K562 (cell line): ENCODE measurements at regions not wholly inside any gene's neighbourhood (a gene's known extent, or its start where the extent isn't known, plus 50 kb on each side); places are given as distances from the start of the nearest gene placed in this dataset.

Experiments used
- ATAC-seq: fragments of 200-7000 bp; cut with Tn5 transposase; 3 replicates; pipeline ENCODE4 v1.9.1; 2020; ENCODE audit warnings: moderate library complexity
- BruUV-seq: library from RNA; stranded (reverse); fragments of 400-500 nt; replicated peaks from 2 replicates; lab custom pipeline; 2021; lab: Mats Ljungman, UMichigan
- CTCF ChIA-PET: fragments of 300-600 bp; formaldehyde crosslinking; extraction: SDS; loops from one replicate; lab custom pipeline; 2021; ENCODE audit warnings: low intra/inter-chr PET ratio; lab: Yijun Ruan, JAX
- POLR2A ChIA-PET: fragments of 300-600, 350-650 bp; sonication (Branson Sonifier 250); formaldehyde crosslinking; extraction: SDS; loops from one replicate; lab custom pipeline; 2021; ENCODE audit warnings: antibody characterized with exemption, inconsistent platforms; lab: Yijun Ruan, JAX
- DNase-seq, 4 experiments: peaks; one replicate each; pipeline versions ENCODE4 v3.0.0 to v3.0.0-alpha.2; 2011 to 2018; ENCODE audit warnings: low spot score in 3 of 4, mixed read lengths in 3 of 4; ENCODE audit errors: extremely low read depth in 1 of 4
- FAIRE-seq: peaks from 2 replicates; lab custom pipeline; 2011; peaks lifted over from hg19 to GRCh38; lab: Jason Lieb, UNC
- H2AFZ ChIP-seq: 2 replicates; pipeline ENCODE4 v1.6.0; 2011; ENCODE audit warnings: low read depth, low read length, control low read depth, inconsistent platforms
- H3K27ac ChIP-seq: fragments of 200-600 bp; 3 replicates; pipeline ENCODE4 v1.8.0; 2011; ENCODE audit warnings: low read depth, mild to moderate bottlenecking, control low read depth, inconsistent platforms, low read length, moderate library complexity, mixed read lengths; ENCODE audit errors: extremely low read depth
- H3K27me3 ChIP-seq, 2 experiments: fragments of 300-600 bp in 1 of 2; 2 replicates in 1 of 2; 3 replicates in 1 of 2; pipeline versions ENCODE4 v1.6.0 to v1.8.0; 2011; ENCODE audit warnings: inconsistent platforms in 2 of 2, low read length in 2 of 2, mild to moderate bottlenecking in 1 of 2, mixed read lengths in 1 of 2, moderate library complexity in 1 of 2; ENCODE audit not compliant: control insufficient read depth in 2 of 2, insufficient read depth in 2 of 2
- H3K36me3 ChIP-seq: fragments of 300-600 bp; 3 replicates; pipeline ENCODE4 v1.8.0; 2011; ENCODE audit warnings: mild to moderate bottlenecking, low read length, inconsistent platforms; ENCODE audit not compliant: control insufficient read depth, insufficient read depth
- H3K4me1 ChIP-seq, 2 experiments: fragments of 200-600 bp in 1 of 2; replicated peaks in 1 of 2; 2 replicates in 1 of 2; 3 replicates in 1 of 2; pipeline versions ENCODE4 v1.5.1 to v1.8.0; 2011; ENCODE audit warnings: inconsistent platforms in 2 of 2, low read length in 2 of 2, mild to moderate bottlenecking in 1 of 2, mixed read lengths in 1 of 2, moderate library complexity in 1 of 2; ENCODE audit not compliant: control insufficient read depth in 2 of 2, insufficient read depth in 2 of 2
- H3K4me2 ChIP-seq: 2 replicates; pipeline ENCODE4 v1.6.1; 2011; ENCODE audit warnings: low read length, control low read depth, inconsistent platforms, mixed read lengths; ENCODE audit not compliant: insufficient read depth
- H3K4me3 ChIP-seq: fragments of 200-600 bp; sonication (generic), shearing (Covaris generic); 2 replicates; pipeline ENCODE4 v1.5.1; 2016; ENCODE audit warnings: control low read depth, inconsistent platforms
- H3K79me2 ChIP-seq: fragments of 200-600 bp; 3 replicates; pipeline ENCODE4 v1.8.0; 2011; ENCODE audit warnings: low read length, inconsistent platforms; ENCODE audit not compliant: control insufficient read depth, insufficient read depth
- H3K9ac ChIP-seq, 2 experiments: 2 replicates each; pipeline versions ENCODE4 v1.6.0 to v1.6.1; 2011; ENCODE audit warnings: low read depth in 2 of 2, low read length in 2 of 2, control low read depth in 1 of 2, inconsistent platforms in 1 of 2, mild to moderate bottlenecking in 1 of 2, mixed read lengths in 1 of 2; ENCODE audit not compliant: insufficient read depth in 1 of 2
- H3K9me1 ChIP-seq: one replicate; pipeline ENCODE4 v1.6.0; 2011; ENCODE audit warnings: inconsistent platforms, mild to moderate bottlenecking, low read length, moderate library complexity; ENCODE audit not compliant: control insufficient read depth, insufficient read depth
- H3K9me3 ChIP-seq: replicated peaks from 2 replicates; pipeline ENCODE4 v1.5.1; 2011; ENCODE audit warnings: low read depth, low read length, inconsistent platforms; ENCODE audit not compliant: control insufficient read depth, insufficient read depth
- H4K20me1 ChIP-seq: replicated peaks from 2 replicates; pipeline ENCODE4 v1.6.1; 2011; ENCODE audit warnings: low read length, inconsistent platforms, mixed read lengths; ENCODE audit not compliant: control insufficient read depth, insufficient read depth
- HDAC1 ChIP-seq, 2 experiments: fragments of 450-650 bp; IDR thresholded peaks; 2 replicates each; pipeline ENCODE4 v1.6.1; 2016 to 2017; ENCODE audit warnings: inconsistent platforms in 1 of 2, mild to moderate bottlenecking in 1 of 2, moderate library complexity in 1 of 2
- HLTF ChIP-seq: fragments of 450-650 bp; IDR thresholded peaks from 2 replicates; pipeline ENCODE4 v1.6.1; 2016
- RAD21 ChIP-seq, 2 experiments: fragments of 250-450 bp in 1 of 2; fragments of 450-650 bp in 1 of 2; sonication (Bioruptor Pico) in 1 of 2; formaldehyde crosslinking in 1 of 2; IDR thresholded peaks in 1 of 2; conservative IDR thresholded peaks in 1 of 2; 2 replicates each; pipeline versions ENCODE4 v1.4.0 to v1.8.0; 2020 to 2022; ENCODE audit warnings: mild to moderate bottlenecking in 2 of 2, moderate library complexity in 1 of 2
- SMC3 ChIP-seq: conservative IDR thresholded peaks from 2 replicates; pipeline ENCODE4 v1.6.1; 2011; ENCODE audit warnings: low read depth, low read length, improper control_type of control experiment; ENCODE audit not compliant: insufficient read depth
- TBP ChIP-seq: optimal IDR thresholded peaks from 2 replicates; pipeline ENCODE3; 2011; ENCODE audit warnings: low read depth, low read length, improper control_type of control experiment
- ZNF124 ChIP-seq: sonication (generic); formaldehyde crosslinking; IDR thresholded peaks from 2 replicates; pipeline ENCODE4 v1.8.1; 2022; ENCODE audit warnings: missing genetic modification reagents
- ZNF785 ChIP-seq: fragments of 250-450 bp; sonication (Bioruptor Pico); IDR thresholded peaks from 2 replicates; pipeline ENCODE4 v1.4.0; 2020; ENCODE audit warnings: mild to moderate bottlenecking
- WGBS: fragments of 100-300 bp; shearing (Covaris generic); methylation state at CpG from one replicate; pipeline ENCODE4 v1.1.6; 2016; ENCODE audit warnings: low coverage, mixed read lengths; ENCODE audit not compliant: insufficient coverage; ENCODE audit errors: missing lambda C conversion rate; 5-methylcytosine and 5-hydroxymethylcytosine counted together
- in situ Hi-C: fragments of 300-500 bp; cut with MboI; formaldehyde crosslinking; loops from 4 replicates; pipeline ENCODE4 v1.15.0; 2018; ENCODE audit warnings: inconsistent platforms, mixed read lengths
- intact Hi-C: fragments of 100-400 bp; cut with micrococcal nuclease; formaldehyde crosslinking; loops from 2 replicates; pipeline ENCODE4 v1.14.2; 2022
- TF ChIP-seq, protein P1 (sequence below): sonication (generic); formaldehyde crosslinking; IDR thresholded peaks from 2 replicates; pipeline ENCODE4 v1.8.1; 2023; ENCODE audit warnings: mild to moderate bottlenecking, missing genetic modification reagents
- TF ChIP-seq, protein P2 (sequence below), 3 experiments: fragments of 200-800 bp in 1 of 3; fragments of 250-450 bp in 1 of 3; fragments of 450-650 bp in 1 of 3; sonication (Bioruptor Pico) in 1 of 3; sonication (Bioruptor generic) in 1 of 3; formaldehyde crosslinking in 1 of 3; IDR thresholded peaks; 2 replicates each; pipeline versions ENCODE4 v1.6.1 to v1.8.0; 2016 to 2022; ENCODE audit warnings: mild to moderate bottlenecking in 2 of 3, missing genetic modification characterization in 2 of 3, missing compliant biosample characterization in 1 of 3, moderate library complexity in 1 of 3
- TF ChIP-seq, protein P3 (sequence below): sonication (generic); formaldehyde crosslinking; IDR thresholded peaks from 2 replicates; pipeline ENCODE4 v1.8.1; 2022; ENCODE audit warnings: missing genetic modification reagents
- TF ChIP-seq, protein P4 (sequence below): fragments of 250-450 bp; sonication (Bioruptor Pico); IDR thresholded peaks from 2 replicates; pipeline ENCODE4 v1.4.0; 2020; ENCODE audit warnings: mild to moderate bottlenecking

DNA sequence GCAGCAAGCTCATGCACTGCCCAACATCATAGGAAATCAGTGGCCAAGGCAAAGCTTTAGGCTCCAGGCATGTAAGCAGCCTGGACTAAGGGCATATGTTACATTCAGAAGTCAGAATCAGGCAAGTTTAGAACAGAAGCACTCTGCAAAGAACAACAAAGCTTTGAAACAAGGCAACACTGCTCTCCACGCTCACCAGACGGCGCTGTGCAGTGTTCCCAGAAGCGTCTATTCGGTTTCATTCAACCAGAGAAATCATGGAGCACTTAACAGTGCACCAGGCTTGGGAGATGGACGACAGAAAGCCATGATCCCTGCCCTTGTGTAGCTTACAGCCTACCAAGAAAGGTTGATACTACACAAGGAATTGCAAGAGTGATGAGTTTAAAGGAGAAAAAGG, 555.8 kb downstream of the BUD13 start:
- intact Hi-C loops, result loop anchor here (1.0 kb wide), 2 partner anchors 59 to 474 kb away; no protein-coding TSS in a partner anchor
- no TSS peak for BruUV-seq
- TF ChIP-seq ZNF785 (CRISPR knock-in tag) (no peak), HDAC1 (IDR thresholded peaks at IDR 0.05) (no peak), TBP (no peak), ZNF124 (no peak), SMC3 (peak; percentile 61), HLTF (no peak), RAD21 (CRISPR knock-in tag; conservative IDR thresholded peaks at IDR 0.05 in 1 of 2, IDR thresholded peaks at IDR 0.05 in 1 of 2) (peak in 1 of 2 experiments; percentile 55; a peak in 3 of 4 replicates)
- TF ChIP-seq, protein P1, sequence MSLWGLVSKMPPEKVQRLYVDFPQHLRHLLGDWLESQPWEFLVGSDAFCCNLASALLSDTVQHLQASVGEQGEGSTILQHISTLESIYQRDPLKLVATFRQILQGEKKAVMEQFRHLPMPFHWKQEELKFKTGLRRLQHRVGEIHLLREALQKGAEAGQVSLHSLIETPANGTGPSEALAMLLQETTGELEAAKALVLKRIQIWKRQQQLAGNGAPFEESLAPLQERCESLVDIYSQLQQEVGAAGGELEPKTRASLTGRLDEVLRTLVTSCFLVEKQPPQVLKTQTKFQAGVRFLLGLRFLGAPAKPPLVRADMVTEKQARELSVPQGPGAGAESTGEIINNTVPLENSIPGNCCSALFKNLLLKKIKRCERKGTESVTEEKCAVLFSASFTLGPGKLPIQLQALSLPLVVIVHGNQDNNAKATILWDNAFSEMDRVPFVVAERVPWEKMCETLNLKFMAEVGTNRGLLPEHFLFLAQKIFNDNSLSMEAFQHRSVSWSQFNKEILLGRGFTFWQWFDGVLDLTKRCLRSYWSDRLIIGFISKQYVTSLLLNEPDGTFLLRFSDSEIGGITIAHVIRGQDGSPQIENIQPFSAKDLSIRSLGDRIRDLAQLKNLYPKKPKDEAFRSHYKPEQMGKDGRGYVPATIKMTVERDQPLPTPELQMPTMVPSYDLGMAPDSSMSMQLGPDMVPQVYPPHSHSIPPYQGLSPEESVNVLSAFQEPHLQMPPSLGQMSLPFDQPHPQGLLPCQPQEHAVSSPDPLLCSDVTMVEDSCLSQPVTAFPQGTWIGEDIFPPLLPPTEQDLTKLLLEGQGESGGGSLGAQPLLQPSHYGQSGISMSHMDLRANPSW, result no peak
- TF ChIP-seq, protein P2, sequence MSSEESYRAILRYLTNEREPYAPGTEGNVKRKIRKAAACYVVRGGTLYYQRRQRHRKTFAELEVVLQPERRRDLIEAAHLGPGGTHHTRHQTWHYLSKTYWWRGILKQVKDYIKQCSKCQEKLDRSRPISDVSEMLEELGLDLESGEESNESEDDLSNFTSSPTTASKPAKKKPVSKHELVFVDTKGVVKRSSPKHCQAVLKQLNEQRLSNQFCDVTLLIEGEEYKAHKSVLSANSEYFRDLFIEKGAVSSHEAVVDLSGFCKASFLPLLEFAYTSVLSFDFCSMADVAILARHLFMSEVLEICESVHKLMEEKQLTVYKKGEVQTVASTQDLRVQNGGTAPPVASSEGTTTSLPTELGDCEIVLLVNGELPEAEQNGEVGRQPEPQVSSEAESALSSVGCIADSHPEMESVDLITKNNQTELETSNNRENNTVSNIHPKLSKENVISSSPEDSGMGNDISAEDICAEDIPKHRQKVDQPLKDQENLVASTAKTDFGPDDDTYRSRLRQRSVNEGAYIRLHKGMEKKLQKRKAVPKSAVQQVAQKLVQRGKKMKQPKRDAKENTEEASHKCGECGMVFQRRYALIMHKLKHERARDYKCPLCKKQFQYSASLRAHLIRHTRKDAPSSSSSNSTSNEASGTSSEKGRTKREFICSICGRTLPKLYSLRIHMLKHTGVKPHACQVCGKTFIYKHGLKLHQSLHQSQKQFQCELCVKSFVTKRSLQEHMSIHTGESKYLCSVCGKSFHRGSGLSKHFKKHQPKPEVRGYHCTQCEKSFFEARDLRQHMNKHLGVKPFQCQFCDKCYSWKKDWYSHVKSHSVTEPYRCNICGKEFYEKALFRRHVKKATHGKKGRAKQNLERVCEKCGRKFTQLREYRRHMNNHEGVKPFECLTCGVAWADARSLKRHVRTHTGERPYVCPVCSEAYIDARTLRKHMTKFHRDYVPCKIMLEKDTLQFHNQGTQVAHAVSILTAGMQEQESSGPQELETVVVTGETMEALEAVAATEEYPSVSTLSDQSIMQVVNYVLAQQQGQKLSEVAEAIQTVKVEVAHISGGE (CRISPR knock-in tag; IDR thresholded peaks at IDR 0.05), result no peak
- TF ChIP-seq, protein P3, sequence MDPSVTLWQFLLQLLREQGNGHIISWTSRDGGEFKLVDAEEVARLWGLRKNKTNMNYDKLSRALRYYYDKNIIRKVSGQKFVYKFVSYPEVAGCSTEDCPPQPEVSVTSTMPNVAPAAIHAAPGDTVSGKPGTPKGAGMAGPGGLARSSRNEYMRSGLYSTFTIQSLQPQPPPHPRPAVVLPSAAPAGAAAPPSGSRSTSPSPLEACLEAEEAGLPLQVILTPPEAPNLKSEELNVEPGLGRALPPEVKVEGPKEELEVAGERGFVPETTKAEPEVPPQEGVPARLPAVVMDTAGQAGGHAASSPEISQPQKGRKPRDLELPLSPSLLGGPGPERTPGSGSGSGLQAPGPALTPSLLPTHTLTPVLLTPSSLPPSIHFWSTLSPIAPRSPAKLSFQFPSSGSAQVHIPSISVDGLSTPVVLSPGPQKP (CRISPR knock-in tag), result no peak
- TF ChIP-seq, protein P4, sequence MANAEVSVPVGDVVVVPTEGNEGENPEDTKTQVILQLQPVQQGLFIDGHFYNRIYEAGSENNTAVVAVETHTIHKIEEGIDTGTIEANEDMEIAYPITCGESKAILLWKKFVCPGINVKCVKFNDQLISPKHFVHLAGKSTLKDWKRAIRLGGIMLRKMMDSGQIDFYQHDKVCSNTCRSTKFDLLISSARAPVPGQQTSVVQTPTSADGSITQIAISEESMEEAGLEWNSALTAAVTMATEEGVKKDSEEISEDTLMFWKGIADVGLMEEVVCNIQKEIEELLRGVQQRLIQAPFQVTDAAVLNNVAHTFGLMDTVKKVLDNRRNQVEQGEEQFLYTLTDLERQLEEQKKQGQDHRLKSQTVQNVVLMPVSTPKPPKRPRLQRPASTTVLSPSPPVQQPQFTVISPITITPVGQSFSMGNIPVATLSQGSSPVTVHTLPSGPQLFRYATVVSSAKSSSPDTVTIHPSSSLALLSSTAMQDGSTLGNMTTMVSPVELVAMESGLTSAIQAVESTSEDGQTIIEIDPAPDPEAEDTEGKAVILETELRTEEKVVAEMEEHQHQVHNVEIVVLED (CRISPR knock-in tag), result no peak

More for the DNA sequence above, 555.8 kb downstream of the BUD13 start:
- ATAC-seq (peak; percentile 89), FAIRE-seq (peak; percentile 90), DNase-seq (peak; percentile 20 to 55 (median 36))
- in situ Hi-C loops, result no loop called here
- Histone ChIP-seq H3K4me3 (no peak overlapping the region), H3K79me2 (no peaks in the 10 kb centered on the region), H4K20me1 (no peaks in the 10 kb centered on the region; the same call in 1 of the 2 replicates), H3K27ac (no peak overlapping the region), H3K36me3 (no peaks in the 10 kb centered on the region), H3K9me3 (no peaks in the 10 kb centered on the region), H3K9ac (no peak overlapping the region), H3K9me1 (no peaks in the 10 kb centered on the region), H3K4me2 (no peak overlapping the region), H2AFZ (no peak overlapping the region), H3K4me1 (no peaks in the 10 kb centered on the region), H3K27me3 (peaks cover 0 to under 1% of the 10 kb centered on the region in 2 experiments; a peak in 2 of 5 replicates)
- ChIA-PET POLR2A (no interaction called here), CTCF (interaction anchor here (1.2 to 1.4 kb wide), 2 partner anchors 60 to 475 kb away, joined by 4 read pairs; no protein-coding TSS in a partner anchor)
- 0% methylated on average over 6 of the region's 6 CpGs for WGBS
